ENCODE measurements at regions not wholly inside any gene's neighbourhood (a gene's known extent, or its start where the extent isn't known, plus 50 kb on each side); places are given as distances from the start of the nearest gene placed in this dataset.
"Not testable (repeated sequence)": the region's sequence is repeated elsewhere in the genome, so short reads cannot be mapped to it uniquely, and the experiment has no call there.

DNA sequence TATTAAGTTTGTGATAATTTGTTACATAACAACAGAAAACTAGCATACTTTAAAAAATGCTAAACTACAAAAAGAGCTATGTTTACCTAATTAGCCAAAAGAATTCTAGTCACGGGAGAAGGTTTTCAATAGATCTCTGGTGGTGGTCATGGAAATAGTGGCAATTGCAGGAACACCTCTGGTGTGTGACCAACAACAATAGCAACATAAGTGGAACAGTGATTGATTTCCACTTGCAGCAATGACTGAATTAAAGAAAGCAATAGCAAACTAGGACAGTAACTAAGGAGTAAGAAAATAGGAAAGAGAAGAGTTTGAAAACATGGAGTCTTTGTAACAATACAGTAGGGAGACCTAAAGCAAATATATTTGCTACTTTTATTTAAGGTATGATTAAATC lies 171.3 kb upstream of the ADGRL4 start:
- Histone ChIP-seq H3K4me3 (no peak overlapping the region), H3K27me3 (no peaks in the 10 kb centered on the region), H3K27ac (replicated peaks in 1 of 4) (no peak overlapping the region), H3K9me3 (no peaks in the 10 kb centered on the region), H3K36me3 (no peaks in the 10 kb centered on the region), H3K4me1 (no peaks in the 10 kb centered on the region)
- intact Hi-C loops (cut with DNase I): no loop called here
- WGBS: 85% methylated on average over 1 of the region's 1 CpG
- no peak for DNase-seq (ENCODE audit: extremely low spot score)
- no peak for TF ChIP-seq EP300 (IDR thresholded peaks at IDR 0.05)
- TF ChIP-seq POLR2AphosphoS5 (IDR thresholded peaks at IDR 0.05): no peak
- TF ChIP-seq, protein P1, sequence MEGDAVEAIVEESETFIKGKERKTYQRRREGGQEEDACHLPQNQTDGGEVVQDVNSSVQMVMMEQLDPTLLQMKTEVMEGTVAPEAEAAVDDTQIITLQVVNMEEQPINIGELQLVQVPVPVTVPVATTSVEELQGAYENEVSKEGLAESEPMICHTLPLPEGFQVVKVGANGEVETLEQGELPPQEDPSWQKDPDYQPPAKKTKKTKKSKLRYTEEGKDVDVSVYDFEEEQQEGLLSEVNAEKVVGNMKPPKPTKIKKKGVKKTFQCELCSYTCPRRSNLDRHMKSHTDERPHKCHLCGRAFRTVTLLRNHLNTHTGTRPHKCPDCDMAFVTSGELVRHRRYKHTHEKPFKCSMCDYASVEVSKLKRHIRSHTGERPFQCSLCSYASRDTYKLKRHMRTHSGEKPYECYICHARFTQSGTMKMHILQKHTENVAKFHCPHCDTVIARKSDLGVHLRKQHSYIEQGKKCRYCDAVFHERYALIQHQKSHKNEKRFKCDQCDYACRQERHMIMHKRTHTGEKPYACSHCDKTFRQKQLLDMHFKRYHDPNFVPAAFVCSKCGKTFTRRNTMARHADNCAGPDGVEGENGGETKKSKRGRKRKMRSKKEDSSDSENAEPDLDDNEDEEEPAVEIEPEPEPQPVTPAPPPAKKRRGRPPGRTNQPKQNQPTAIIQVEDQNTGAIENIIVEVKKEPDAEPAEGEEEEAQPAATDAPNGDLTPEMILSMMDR (IDR thresholded peaks at IDR 0.05): no peak
- no peak for TF ChIP-seq POLR2A (IDR thresholded peaks at IDR 0.05; ENCODE audit: low read depth)

GRCh38 chr1:79161077-79161476 lies 154.5 kb upstream of the ADGRL4 start:
- H3K36me3 ChIP-seq: no peaks in the 10 kb centered on the region
- DNase-seq (ENCODE audit: extremely low spot score): no peak
- no peak overlapping the region for H3K4me3 ChIP-seq
- no peak overlapping the region for H3K27ac ChIP-seq (replicated peaks in 1 of 4)
- no peak for TF ChIP-seq POLR2A (IDR thresholded peaks at IDR 0.05; ENCODE audit: low read depth)
- TF ChIP-seq EP300 (IDR thresholded peaks at IDR 0.05): no peak
- no peak for TF ChIP-seq POLR2AphosphoS5 (IDR thresholded peaks at IDR 0.05)
- TF ChIP-seq, protein P1 (IDR thresholded peaks at IDR 0.05): no peak
- no peaks in the 10 kb centered on the region for H3K4me1 ChIP-seq
- no peaks in the 10 kb centered on the region for H3K27me3 ChIP-seq
- H3K9me3 ChIP-seq: no peaks in the 10 kb centered on the region
- intact Hi-C loops (cut with DNase I): no loop called here

DNA sequence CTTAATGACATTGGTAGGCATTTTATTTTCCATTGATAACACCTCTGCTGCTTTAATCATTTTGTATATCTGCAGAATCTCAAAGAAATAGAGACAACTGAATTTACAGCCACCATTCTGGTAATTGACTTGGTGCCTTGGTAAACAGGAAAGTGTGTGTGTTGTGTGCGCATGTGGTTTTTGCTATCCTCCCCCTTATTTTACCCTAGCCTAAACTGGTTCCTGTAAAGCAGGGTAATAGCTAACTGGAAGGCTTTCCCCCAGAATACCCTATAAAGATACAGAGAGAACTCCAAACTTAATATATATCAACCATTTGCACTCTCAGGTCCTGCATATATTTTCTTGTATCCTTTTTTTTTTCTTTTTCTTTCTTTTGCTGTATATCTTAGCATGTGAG lies 149.5 kb upstream of the ADGRL4 start:
- WGBS: 100% methylated on average over 1 of the region's 1 CpG
- H3K9me3 ChIP-seq: no peaks in the 10 kb centered on the region
- H3K4me3 ChIP-seq: no peak overlapping the region
- H3K27ac ChIP-seq (replicated peaks in 1 of 4): no peak overlapping the region
- TF ChIP-seq POLR2A (IDR thresholded peaks at IDR 0.05; ENCODE audit: low read depth): no peak
- TF ChIP-seq EP300 (IDR thresholded peaks at IDR 0.05): no peak
- no peak for TF ChIP-seq POLR2AphosphoS5 (IDR thresholded peaks at IDR 0.05)
- TF ChIP-seq, protein P1 (IDR thresholded peaks at IDR 0.05): no peak
- H3K4me1 ChIP-seq: peaks cover 0 to 18% (median 12%) of the 10 kb centered on the region in 4 donors
- DNase-seq (ENCODE audit: extremely low spot score): no peak
- H3K36me3 ChIP-seq: no peaks in the 10 kb centered on the region
- intact Hi-C loops (cut with DNase I): no loop called here
- no peaks in the 10 kb centered on the region for H3K27me3 ChIP-seq

- Histone ChIP-seq H3K4me3 (no peak overlapping the region), H3K27me3 (no peaks in the 10 kb centered on the region), H3K4me1 (peaks cover 0 to 18% (median 12%) of the 10 kb centered on the region in 4 donors), H3K27ac (replicated peaks in 1 of 4) (no peak overlapping the region), H3K9me3 (no peaks in the 10 kb centered on the region), H3K36me3 (no peaks in the 10 kb centered on the region)
- intact Hi-C loops (cut with DNase I): no loop called here
- TF ChIP-seq EP300 (IDR thresholded peaks at IDR 0.05) (no peak), POLR2A (IDR thresholded peaks at IDR 0.05; ENCODE audit: low read depth) (no peak), POLR2AphosphoS5 (IDR thresholded peaks at IDR 0.05) (no peak)
- TF ChIP-seq, protein P1 (IDR thresholded peaks at IDR 0.05): no peak
- no peak for DNase-seq (ENCODE audit: extremely low spot score)
- WGBS: 68% methylated on average over 6 of the region's 6 CpGs
These were observed 144.7 kb upstream of the ADGRL4 start for GRCh38 chr1:79151006-79151796.

DNA sequence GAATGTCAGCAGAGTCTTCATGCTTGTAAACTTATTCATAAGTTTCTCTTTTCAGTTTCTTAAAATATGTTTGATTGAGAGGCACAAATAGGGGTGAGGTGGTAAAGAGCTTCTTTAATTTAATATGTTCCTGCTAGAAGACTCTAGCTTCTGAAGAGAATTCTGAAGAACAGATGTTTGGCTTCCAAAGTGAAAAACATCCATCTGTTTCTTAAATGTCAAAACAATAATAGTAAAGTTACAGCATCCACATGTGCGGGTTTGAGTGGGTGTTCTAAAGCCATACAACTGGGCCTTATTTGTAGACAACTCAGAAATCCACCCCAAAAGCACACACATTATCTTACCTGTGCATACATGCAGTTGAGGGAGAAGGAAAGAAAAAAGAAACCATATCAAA lies 144.0 kb upstream of the ADGRL4 start:
- intact Hi-C loops (cut with DNase I): no loop called here
- Histone ChIP-seq H3K9me3 (no peaks in the 10 kb centered on the region), H3K27me3 (no peaks in the 10 kb centered on the region), H3K27ac (replicated peaks in 1 of 4) (no peak overlapping the region), H3K4me1 (peaks cover 0 to 18% (median 12%) of the 10 kb centered on the region in 4 donors), H3K4me3 (no peak overlapping the region), H3K36me3 (no peaks in the 10 kb centered on the region)
- DNase-seq (ENCODE audit: extremely low spot score): no peak
- TF ChIP-seq EP300 (IDR thresholded peaks at IDR 0.05): no peak
- TF ChIP-seq POLR2A (IDR thresholded peaks at IDR 0.05; ENCODE audit: low read depth): no peak
- no peak for TF ChIP-seq POLR2AphosphoS5 (IDR thresholded peaks at IDR 0.05)
- 82% methylated on average over 1 of the region's 1 CpG for WGBS

GRCh38 chr1:79138227-79138626 lies 131.7 kb upstream of the ADGRL4 start:
- H3K4me1 ChIP-seq; H3K27ac ChIP-seq (replicated peaks in 1 of 4); H3K27me3 ChIP-seq; DNase-seq (ENCODE audit: extremely low spot score); intact Hi-C loops (cut with DNase I); H3K36me3 ChIP-seq; H3K4me3 ChIP-seq; H3K9me3 ChIP-seq: not testable (repeated sequence)
- WGBS: 91% methylated on average over 4 of the region's 4 CpGs
